GM21367 (cell line): ENCODE measurements at regions not wholly inside any gene's neighbourhood (a gene's known extent, or its start where the extent isn't known, plus 50 kb on each side); places are given as distances from the start of the nearest gene placed in this dataset.
A peak's percentile ranks its signal among the peaks of the same experiment; 100 is the strongest.
"Not testable (repeated sequence)": the region's sequence is repeated elsewhere in the genome, so short reads cannot be mapped to it uniquely, and the experiment has no call there.

Source experiments
- ATAC-seq: cut with Tn5 transposase; IDR thresholded peaks from one replicate; pipeline ENCODE4 v1.9.1; 2021; ENCODE audit not compliant: unreplicated experiment

GRCh38 chr6:3960754-3961361 is 111.7 kb downstream of the FAM50B start:
- ATAC-seq = no peak

- no peak for ATAC-seq
Measured at GRCh38 chr6:3961581-3962215, 112.5 kb downstream of the FAM50B start.

GRCh38 chr6:3962291-3963280 is 113.4 kb downstream of the FAM50B start:
- ATAC-seq = no peak

- no peak for ATAC-seq
Measured at GRCh38 chr6:3963426-3963825, 114.3 kb downstream of the FAM50B start.

DNA sequence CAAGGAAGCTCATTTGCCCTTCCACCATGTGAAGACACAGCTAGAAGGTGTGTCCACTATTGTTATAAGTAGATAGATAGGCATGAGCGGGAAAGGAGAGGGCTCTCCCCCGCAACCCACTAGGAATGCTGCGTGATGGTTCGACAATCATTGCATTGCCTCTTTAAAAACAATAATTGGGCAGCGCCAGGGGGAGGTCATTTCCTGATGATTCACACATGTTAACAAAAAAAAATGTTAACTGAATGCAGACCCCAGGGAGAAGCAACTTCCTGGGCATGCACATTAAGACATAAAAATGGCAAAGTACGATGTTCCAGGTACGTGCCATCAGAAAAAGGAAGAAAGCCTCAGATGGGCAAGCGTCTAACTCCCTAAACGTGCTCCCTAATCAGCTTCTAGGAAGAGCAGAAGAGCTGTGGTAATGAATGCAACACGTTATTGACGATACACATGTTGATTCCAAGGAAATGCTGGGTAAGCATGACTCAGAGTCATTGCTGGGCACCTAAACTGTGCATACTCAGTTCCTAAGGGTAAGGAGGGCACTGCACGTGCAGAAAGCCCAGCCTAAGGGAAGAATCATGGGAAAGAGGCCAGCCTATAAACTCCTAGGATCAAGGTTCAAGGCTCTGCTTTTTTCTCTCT is 113.7 kb downstream of the FAM217A start:
- no peak for ATAC-seq

GRCh38 chr6:3966426-3966825 is 112.5 kb downstream of the FAM217A start:
- no peak for ATAC-seq

GRCh38 chr6:3970097-3970496 is 108.8 kb downstream of the FAM217A start:
- ATAC-seq = no peak

- not testable (repeated sequence) for ATAC-seq
Measured at GRCh38 chr6:3973152-3973551, 105.8 kb downstream of the FAM217A start.

- peak; percentile 75 for ATAC-seq
Measured at GRCh38 chr6:3977875-3978711, 100.8 kb downstream of the FAM217A start.

DNA sequence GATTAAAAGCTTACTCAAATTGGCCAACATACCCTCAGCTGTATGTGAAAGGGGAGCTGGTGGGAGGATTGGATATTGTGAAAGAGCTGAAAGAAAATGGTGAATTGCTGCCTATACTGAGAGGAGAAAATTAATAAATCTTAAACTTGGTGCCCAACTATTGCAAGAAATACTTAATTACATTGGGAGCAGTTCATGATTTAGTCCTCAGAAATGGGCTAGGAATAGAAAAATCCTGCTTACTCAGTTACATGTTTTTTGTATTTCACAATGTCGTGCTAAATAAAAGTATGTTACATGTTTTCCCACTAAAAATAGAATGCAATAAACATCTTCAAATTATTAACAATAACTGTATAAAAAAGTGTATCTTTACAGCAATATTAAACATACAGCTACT is 100.0 kb downstream of the FAM217A start:
- not testable (repeated sequence) for ATAC-seq

- no peak for ATAC-seq
Measured at GRCh38 chr6:3981917-3982316, 97.0 kb downstream of the FAM217A start.

GRCh38 chr6:3983778-3984177 is 95.2 kb downstream of the FAM217A start:
- ATAC-seq = no peak

- no peak for ATAC-seq
Measured at GRCh38 chr6:3984494-3984893, 94.4 kb downstream of the FAM217A start.

- no peak for ATAC-seq
Measured at GRCh38 chr6:3986241-3986640, 92.7 kb downstream of the FAM217A start.

- no peak for ATAC-seq
Measured at GRCh38 chr6:3987053-3987452, 91.9 kb downstream of the FAM217A start.

DNA sequence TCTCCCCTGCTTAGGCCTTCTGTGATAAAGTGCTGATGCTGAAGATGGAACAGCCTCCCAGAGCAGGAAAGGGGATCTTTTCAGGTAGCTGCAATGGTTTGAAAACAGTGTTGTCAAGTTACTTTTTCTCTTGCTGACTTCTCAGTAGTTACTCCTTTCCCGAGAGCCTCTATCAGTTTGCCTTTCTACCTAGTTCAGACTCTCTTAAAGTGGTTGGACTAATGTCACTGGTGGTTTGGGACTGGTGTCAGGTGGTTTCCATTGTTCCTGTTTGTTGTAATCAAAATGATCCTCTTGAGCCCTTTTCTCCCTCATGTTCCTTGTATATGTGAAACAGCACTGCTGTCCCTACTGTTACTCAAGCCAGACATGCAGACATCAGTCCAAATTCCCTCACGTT is 91.4 kb downstream of the FAM217A start:
- no peak for ATAC-seq

- ATAC-seq = peak; percentile 60
Measured at GRCh38 chr6:3990692-3991491, 88.0 kb downstream of the FAM217A start.

- ATAC-seq = no peak
Measured at GRCh38 chr6:3991941-3992340, 87.0 kb downstream of the FAM217A start.

DNA sequence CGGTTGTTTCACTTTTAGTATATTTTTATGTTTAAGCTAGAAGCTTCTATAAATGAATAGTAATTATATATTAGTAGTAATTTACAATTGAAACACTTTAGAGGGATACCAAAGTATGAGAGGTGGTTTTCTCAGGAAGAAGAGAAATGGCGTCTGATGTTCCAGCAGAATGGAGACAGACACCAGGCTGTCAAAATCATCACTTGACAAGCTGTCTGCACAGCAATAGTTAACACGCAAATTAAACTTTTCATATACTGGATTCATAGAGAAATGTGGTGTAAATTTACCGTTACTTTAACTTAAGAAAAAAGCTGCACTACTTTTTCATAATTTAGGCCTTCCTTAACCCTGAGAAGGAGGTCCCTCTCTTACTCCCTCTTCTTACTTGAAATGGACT is 82.6 kb downstream of the FAM217A start:
- no peak for ATAC-seq
